ENCODE measurements at regions not wholly inside any gene's neighbourhood (a gene's known extent, or its start where the extent isn't known, plus 50 kb on each side); places are given as distances from the start of the nearest gene placed in this dataset.
"Not testable (repeated sequence)": the region's sequence is repeated elsewhere in the genome, so short reads cannot be mapped to it uniquely, and the experiment has no call there.

DNA sequence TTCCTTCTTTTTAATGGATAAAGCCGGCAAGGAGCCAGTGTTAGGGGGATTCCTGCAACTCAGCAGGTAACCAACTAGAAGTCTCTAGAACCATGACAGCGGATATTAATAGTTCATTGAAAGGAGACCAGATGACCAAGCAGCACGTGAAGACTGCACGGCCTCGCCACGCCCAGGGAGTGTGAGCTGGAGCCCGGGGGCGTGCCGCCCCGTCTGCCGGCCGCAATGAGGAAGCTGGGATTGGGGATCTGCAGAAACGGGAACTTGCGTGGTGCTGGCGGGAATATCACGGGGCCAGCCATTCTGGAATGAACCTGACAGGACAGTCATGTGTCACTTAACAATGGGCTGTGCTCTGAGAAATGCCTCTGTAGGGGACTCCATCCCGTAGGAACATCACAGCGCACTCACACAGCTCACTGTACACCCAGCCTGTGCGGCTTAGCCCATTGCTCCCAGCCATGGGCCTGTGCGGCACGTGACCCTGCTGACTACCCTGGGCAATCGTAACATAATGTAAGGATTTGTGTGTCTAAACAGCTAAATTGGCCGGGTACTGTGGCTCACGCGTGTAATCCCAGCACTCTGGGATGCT is 4092.8 kb upstream of the TPTE start:
- not testable (repeated sequence) for ATAC-seq

DNA sequence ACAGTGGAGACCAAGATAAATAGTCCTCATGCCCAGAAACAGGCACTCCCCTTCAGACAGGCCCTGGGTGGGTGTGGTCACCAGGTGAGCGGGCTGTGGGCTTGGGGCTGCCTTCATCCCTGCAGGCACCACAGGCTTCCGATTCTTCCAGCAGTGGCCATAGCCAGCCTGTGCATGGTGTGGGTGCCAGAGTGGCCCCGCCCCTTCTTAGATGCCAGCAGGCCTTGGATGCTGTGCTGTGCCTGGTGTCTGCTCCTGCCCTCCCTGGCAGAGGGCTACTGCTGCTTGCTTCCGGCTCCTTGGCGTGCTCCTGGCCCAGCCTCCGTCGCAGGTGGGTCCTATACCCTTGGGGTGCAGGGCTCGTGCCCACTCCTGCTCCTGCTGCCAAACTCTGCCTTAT is 4091.5 kb upstream of the TPTE start:
- not testable (repeated sequence) for ATAC-seq

DNA sequence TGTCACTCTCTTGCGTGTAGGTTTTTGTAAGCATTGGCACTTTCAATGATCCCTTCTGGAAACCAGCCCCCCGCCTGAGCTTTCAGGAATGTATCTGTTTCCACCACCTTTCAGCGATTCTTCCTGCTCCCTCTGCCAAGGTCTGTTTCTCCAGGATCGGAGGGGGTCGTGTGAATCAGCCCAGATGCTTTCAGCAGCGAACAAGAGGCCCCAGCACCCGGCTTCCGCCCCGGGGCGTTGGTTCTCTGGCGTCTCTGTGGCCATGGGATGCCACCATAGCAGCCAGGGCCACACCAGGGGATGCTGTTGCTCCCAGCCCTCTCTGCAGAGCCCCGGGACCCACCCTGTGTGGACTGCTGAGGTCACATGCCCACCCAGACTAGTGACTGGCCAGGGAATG is 4088.2 kb upstream of the TPTE start:
- ATAC-seq = not testable (repeated sequence)

DNA sequence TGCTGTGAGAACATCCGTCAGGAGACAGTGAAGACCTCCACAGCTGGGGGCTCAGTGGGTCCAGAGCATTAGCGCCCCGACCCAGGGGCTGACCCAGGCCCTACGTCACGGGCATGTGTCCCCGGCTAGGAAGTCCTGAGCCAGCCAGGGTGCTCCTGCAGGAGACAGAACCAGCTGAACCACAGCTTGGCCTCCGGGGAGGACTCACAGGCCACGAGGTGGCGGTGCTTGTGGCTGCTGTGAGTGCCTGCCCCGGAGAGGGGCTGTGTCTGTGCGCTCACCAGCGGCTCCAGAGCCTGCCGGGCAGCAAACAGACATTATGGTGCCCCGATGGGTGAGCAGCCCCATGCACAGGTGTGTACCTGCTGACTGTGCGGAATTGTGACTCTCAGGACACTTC is 4085.2 kb upstream of the TPTE start:
- ATAC-seq = not testable (repeated sequence)

DNA sequence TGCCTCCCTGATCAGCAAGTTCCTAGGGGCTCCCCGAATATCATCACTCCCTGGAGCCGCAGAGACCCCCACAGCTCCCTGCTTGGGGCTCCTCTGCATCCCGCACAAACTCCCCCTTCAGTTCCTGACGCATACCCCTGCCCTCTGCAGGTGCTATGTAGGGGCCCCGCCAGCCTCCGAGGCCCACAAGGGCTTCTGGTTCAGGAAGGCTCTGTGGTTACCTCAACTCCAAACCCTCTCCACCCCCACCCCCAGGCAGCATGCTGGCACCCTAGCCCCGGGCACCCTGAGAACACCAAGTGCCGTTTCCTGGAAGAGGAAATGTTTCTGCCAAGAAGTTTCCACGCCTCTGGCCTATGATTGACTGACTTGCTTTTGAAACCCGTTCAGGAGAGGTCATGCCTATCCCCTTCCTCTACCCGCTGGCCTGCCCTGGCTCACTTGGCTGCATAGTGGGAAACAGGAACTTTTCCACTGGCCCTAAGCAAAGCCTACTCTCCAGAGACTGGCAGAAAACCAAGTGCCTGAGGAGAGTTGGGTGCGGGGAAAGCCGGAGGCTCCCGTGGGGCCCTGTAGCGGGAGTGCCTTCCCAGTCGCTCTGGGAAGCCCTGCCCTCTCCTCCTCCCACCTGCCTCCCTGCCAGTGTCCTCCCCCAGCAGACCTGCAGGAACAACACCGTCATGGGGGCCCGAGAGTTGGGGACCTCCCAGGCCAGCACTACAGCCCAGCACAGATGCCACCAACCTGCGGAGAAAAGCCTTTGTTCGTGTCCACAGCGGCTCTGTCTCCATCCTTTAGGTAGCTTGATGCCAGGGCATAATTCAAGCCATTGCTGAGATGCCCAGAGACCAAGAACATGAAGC is 4084.2 kb upstream of the TPTE start:
- peak; percentile 46 to 48 for ATAC-seq

DNA sequence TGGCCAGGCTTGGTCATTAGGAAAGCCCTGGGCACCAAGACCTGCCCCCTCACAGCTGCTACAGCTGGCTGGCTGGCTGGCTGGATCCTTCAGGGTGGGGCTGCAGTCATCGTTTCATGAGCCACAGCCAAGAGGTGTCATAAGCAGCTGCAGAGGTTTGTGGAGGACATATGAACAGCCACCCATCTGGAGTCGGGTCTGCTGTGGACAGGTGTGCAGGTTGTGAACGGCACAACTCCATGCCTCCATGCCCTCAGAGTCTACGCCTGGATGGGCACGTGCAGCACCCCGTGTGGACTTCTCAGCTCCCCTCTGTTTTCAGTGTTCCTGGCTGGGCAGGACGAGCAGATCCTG is 4083.6 kb upstream of the TPTE start:
- ATAC-seq = peak in 1 of 2 donors; percentile 33

DNA sequence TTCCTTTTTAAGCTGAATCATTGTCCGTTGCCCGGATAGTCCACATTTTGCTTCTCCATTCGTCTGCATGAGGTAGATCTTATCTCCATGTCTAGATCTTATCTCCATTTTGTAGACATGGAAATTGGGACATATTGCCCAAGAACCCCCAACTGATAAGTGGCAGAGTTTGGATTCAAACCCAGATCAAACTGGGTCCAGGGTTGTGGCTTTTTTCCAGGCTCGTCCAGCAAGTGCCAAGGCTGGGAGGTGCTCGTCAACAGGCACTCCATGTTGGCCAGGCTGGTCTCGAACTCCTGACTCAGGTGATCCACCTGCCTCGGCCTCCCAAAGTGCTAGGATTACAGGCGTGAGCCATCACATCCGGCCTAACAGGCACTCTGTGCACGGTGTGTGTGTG is 4082.3 kb upstream of the TPTE start:
- not testable (repeated sequence) for ATAC-seq

DNA sequence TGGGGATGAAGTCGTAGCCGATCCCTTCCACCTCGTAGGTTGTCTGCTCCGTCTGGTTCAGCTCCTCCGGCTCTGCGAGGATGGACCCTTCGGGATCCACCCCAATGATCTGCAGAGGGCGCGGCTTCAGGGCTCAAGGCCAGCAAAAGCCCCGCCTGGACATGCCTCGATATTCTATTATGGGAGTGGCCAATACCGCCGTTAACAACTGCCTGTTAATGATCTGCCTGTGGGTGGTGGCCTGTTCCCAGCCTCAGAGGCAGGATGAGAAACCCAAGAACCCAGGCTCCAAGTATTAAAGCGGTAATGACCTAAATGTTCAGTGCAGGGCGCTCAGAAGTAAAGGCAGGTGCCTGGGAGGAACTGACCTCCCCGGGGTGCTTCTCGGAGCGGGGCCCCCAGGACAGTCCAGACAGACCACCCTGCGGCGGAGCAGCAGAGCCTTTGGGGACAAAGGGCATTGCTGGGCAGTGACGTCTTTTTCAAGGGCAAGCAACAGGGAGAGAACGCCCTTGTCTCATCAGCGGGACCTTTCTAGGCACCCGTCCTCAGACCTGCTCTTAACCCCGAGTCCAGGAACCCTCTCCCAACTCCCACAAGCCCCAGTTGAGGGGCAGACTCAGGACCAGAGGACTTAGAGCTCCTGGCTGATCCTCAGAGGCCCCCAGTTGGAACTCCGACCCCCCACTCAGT is 4066.6 kb upstream of the TPTE start:
- ATAC-seq = not testable (repeated sequence)

DNA sequence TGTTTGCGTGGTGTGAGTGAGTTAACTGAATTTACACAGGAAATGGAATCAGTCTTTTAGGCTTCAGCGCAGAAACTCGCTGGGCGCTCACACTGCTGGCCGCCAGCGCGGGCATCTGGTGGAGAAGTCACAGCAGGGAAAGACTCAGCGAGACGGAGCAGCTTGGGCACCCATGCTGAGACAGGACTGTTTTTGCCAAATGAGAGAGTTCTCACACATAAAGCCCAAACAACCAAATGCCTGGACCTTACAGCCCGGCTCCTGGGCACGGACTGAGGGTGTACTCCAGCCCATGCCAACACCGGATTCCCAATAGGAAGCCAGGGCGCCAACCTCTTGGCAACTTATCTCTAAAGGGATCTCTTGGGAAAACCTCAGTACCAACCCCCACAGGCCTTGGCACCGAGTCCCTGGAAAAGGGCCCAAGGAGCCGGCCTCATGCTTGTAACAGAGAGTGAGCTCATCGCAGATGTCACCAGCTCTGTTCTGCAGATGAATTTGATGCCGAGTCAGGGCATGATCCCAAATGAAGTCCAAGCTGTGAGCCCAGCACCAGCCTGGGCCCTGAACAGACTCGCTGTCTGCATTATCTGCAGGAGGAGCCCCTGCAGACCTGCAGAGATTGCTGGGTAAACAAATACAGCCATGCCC is 4065.2 kb upstream of the TPTE start:
- not testable (repeated sequence) for ATAC-seq

DNA sequence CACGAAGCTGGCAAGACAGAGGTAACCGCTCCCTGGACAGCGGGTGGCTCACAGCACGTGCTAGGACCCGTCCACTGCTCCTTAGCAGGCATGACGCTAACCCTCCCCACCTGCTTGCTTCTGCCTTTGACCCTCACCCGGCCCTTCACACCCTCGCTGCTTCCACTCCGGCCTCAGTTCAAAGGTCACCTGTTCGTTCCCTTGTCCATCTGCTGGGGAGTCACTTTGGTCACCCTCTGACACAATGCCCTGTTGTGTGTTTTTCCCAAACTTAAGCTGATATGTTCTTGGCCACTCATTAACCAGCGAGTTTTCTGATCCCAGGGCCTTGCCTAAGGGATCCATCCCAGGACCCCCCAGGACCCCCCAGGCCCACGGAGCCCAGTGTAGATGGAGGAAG is 4061.6 kb upstream of the TPTE start:
- ATAC-seq = not testable (repeated sequence)

DNA sequence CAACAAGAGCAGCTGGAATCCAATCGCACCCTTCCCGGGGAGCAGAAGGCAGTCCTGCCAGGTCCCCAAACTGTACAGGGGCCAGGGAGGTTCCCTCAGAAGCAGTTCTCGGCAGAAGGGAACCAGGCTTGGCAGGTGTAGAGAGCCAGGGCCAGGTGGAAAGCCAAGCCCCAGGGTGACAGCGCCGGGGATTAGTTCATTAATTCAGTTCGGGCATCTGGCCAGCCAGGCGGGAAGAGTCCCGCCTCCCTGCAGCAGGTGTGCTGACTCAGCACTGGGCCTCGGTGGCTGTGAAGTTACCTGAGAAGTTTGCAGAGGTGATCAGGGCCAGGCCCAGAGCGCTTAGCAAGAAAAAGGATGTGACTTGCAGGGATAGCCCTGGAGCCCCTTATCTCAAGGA is 4060.0 kb upstream of the TPTE start:
- not testable (repeated sequence) for ATAC-seq

DNA sequence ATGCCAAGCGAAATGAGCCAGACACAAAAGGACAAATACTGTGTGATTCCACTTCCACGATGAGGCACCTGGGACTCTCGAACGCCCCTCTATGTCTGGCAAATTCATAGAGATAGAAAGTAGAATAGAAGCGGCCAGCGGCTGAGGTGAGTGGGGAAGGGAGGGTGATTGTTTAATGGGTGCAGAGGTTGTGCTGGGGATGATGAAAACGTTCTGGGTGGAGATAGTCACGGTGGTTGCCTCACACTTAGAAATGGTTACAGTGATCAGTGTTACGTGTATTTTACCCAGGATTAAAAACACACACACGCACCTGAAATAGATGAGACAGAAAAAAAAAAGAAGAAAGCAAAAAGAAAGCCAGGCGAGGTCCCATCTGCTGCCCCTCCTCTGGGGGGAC is 4057.0 kb upstream of the TPTE start:
- not testable (repeated sequence) for ATAC-seq

DNA sequence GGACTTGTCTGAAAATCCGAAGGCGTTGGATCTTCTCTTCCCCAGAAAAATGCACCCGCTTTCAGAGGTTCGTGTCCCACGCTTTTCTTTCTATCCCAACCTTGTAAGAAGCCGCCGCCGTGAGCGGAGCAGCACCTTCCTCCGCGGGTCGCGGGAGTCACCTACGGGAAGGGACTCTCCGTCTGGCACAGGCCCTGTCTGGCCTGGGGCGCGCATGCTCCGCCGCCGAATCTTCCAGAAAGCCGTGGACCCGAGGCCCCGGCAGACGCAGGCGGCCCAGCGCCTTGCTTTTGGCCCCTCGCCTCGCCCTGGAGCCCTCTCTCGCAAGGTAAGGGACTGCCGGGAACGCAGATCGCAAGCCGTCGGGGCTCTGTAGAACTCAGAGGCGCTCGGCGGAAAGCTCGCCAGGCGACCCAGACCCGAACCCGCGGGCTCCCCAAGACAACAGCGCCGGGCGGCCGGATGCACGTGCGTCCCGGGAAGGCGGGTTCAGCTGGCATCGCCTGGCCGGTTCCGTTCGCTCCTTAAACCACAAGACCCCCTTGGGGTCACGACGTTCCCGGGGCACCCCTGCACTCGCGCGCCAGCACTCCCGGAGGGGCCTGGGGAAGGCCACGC is 4055.2 kb upstream of the TPTE start:
- not testable (repeated sequence) for ATAC-seq

DNA sequence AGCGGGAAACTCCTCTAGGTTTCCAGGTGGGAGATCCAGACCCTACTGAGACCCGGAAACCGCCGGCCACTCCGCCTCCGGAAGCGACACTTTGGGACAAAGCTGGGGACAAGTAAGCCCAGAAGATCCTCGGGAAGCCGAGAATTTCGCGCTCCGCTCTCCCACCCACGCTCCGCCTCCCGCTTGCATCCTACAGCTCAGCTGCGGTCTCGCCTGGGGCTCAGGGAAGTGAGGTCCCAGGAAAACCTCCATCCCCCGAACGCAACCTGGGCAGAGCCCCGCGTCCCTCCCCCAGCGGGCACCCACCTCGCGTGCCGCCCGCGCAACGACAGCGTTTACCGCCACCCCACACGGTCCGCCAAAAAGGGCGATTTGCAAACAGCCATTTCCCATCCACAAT is 4054.7 kb upstream of the TPTE start:
- not testable (repeated sequence) for ATAC-seq

DNA sequence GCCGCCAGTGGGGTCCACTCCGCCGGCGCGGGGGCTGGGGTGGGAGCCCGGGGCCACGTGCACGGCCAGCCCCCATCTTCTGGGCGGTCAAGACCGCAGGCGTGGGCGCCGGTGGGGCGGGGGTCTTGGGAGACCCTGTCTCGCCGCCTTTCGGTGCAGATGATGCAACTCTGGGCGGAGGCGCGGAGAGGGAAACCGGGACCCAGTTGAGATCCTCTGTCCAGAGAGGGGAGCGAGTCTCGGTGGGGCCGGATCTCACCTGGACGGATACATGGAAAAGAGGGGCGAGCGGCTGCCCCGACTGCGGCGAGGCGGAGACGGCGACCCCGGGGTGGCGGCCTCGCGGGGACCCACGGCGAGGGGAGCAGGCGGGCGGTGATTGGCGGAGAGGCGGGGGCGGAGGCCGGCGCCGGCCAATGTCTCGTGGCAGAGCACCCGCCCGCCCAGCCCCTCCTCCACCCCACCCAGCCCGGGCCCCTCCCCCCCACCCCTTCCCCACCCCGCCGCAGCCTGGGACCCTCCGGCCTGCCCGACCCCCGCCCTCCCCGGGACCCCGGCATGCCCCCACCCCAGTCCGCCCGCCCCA is 4054.1 kb upstream of the TPTE start:
- ATAC-seq = peak in 1 of 2 donors; percentile 36

DNA sequence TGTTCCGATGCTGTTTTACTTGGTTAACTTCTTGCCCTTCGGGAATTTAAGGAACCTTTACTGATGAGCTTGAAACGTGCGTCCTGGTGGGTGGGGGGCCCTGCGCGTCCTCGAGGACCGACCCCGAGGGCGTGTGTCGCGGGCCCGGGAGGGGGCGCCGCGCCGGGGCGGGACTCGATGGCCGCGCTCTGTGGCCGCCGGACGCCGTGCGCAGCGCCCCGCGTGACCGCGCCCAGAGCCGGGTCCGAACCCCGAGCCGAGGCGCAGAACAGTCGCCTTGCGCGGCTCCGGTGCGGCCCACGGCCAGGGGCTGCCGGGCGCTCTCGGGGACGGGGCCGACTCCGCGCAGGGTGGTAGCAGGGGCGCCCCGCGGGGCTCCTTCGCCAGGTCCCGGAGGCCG is 4053.5 kb upstream of the TPTE start:
- ATAC-seq = not testable (repeated sequence)

DNA sequence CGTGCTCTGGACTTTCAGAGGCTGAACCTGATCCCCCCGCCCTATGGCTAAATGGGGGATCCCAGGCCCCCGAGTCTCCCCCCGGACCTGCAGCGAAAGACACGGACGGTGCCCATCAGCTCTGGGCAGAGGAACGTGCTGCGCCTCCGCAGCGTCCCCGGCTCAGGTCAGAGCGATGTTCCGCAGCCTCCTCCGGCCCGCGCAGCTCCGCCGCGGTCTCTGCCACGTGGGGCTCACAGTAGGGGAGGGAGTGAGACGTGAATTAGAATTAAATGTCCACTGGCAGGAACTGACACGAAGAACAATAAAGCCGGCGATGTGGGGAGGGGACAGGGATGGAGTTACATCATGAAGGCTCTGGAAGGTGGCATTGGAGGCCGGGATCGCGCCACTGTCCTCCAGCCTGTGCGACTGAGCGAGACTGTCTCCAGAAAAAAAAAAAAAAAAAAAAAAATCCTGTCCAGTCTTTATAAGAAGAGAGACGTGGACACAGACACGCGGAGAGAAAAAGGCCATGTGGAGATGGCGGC is 4053.0 kb upstream of the TPTE start:
- ATAC-seq = not testable (repeated sequence)

DNA sequence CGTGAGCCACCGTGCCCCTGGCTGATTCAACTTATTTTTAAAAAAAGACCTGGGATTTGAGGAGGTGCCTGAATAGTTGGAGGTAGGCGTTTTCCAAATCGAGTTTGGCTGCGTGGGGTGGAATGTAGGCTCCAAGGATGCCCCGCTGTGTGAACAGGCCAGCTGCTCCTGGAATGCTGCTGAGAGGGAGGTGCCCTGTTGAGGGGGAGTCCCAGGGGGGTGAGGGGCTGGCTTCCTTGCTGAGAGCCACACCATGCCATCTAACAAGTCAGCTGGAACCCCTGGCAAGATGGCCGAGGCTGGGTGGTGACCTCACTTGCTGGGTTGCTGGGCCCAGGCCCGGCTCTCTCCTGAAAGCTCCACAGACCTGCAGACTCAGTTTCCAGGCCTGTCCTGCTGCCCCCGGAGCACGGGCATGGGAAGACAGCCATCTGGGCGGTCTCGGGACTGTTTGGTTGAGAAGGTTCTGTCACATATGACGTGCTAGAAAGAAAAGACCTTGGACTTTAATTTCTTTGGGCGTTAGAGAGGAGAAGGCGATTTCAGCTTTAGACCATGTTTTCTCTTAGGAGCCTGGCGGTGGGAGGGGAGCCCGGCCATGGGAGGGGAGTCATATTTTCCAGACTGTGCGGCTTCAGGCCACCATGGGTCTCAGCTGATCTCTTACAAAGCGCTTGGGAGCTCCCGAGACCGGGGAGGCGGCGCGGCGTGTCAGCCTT is 4047.0 kb upstream of the TPTE start:
- ATAC-seq = not testable (repeated sequence)

DNA sequence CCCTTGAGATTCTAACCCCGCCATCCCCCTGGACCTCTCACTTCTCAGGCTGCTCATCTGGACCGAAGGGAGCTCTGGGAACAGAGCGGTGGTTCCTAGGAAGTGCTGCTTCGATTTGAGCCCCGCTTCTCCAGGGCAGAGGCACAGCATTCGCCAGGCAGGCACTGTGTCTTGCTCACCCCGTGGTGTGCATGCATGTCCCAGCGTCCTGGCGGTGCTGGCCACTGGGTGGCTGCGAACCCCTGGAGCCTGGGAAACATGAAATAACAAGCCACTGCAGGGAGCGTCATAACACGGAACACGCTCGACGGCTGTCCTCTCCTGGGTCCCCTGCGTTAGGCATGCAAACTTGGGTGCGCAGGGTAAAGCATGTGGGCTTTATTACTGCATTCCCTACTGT is 4040.3 kb upstream of the TPTE start:
- not testable (repeated sequence) for ATAC-seq

DNA sequence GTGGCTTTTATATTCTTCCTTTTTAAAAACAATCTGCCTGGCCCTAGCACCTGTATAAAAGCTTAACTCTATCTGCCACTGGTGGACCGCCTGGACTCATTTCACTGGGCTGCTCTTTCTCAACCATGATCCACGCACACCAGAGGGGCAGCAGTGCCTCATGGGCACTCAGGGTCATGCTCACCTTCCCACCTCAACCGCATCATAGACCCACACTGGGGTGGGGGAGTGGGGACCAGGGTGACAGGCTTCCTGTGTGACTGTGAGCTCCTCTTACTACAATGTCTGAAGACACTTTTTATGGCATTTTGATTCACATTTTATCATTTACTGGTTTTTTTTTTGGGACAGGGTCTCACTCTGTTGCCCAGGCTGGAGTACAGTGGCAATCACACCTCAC is 4038.8 kb upstream of the TPTE start:
- ATAC-seq = not testable (repeated sequence)

DNA sequence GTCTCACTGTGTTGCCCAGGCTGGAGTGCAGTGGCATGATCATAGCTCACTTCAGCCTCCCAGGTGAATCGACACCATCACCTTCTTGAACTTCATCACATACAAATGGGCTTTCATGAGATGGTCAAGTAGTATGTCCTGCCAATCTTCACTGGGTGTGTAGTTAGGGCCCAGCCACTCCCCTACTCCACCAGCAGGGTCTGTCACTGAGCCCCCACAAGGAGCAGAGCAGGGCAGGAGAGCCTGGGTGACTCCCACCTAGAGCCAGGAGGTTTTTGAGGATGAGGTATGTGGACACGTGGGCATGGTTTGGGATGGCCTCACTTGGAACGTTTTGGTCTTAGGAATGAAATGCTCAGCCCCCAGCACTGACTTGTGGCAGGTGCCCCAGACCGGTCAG is 4037.7 kb upstream of the TPTE start:
- ATAC-seq = not testable (repeated sequence)

Measured in activated CD4-positive, CD25-positive, alpha-beta regulatory T cell treated with anti-CD3 and anti-CD28 coated beads, Interleukin-2, amount 50 U/mL, for 24 hours (primary cell).